GM12878 (cell line): ENCODE measurements at regions not wholly inside any gene's neighbourhood (a gene's known extent, or its start where the extent isn't known, plus 50 kb on each side); places are given as distances from the start of the nearest gene placed in this dataset.

Source experiments
- ATAC-seq: fragments of 200-7000 bp; cut with Tn5 transposase; 3 replicates; pipeline ENCODE4 v1.9.1; 2020; ENCODE audit warnings: mild to moderate bottlenecking, moderate library complexity
- BruUV-seq: library from RNA; stranded (reverse); fragments of 400-500 nt; replicated peaks from 2 replicates; lab custom pipeline; 2021; lab: Mats Ljungman, UMichigan
- CTCF ChIA-PET: fragments of 300-600 bp; sonication (Branson Sonifier 250); formaldehyde crosslinking; extraction: SDS; loops from one replicate; lab custom pipeline; 2021; ENCODE audit warnings: inconsistent platforms; lab: Yijun Ruan, JAX
- POLR2A ChIA-PET: fragments of 350-600 bp; formaldehyde crosslinking; extraction: SDS; loops from one replicate; lab custom pipeline; 2021; ENCODE audit warnings: inconsistent platforms; lab: Charles Lee
- RAD21 ChIA-PET: fragments of 300-600 bp; sonication (Branson Sonifier 250); formaldehyde crosslinking; loops from one replicate; lab custom pipeline; 2023; ENCODE audit warnings: antibody characterized with exemption; ENCODE audit not compliant: unreplicated experiment; lab: Charles Lee
- SMC1A ChIA-PET: fragments of 300-600 bp; sonication (Branson Sonifier 250); formaldehyde crosslinking; loops from one replicate; lab custom pipeline; 2023; ENCODE audit not compliant: unreplicated experiment, uncharacterized antibody; lab: Charles Lee
- DNase-seq: peaks from one replicate; pipeline ENCODE4 v3.0.0-alpha.2; 2011; ENCODE audit warnings: low read depth, low spot score
- FAIRE-seq: peaks from 3 replicates; lab custom pipeline; 2011; peaks lifted over from hg19 to GRCh38; lab: Jason Lieb, UNC
- H2AFZ ChIP-seq: 2 replicates; pipeline ENCODE4 v1.6.0; 2011; ENCODE audit warnings: low read depth, low read length, control low read depth; ENCODE audit not compliant: control insufficient read depth
- H3K27ac ChIP-seq: 2 replicates; pipeline ENCODE4 v1.5.1; 2011; ENCODE audit warnings: control low read depth; ENCODE audit not compliant: control insufficient read depth, insufficient read depth
- H3K27me3 ChIP-seq, 2 experiments: replicated peaks in 1 of 2; 2 replicates each; pipeline versions ENCODE4 v1.6.0 to v1.6.1; 2011; ENCODE audit warnings: low read length in 1 of 2; ENCODE audit not compliant: control insufficient read depth in 2 of 2, insufficient read depth in 2 of 2
- H3K36me3 ChIP-seq, 2 experiments: 2 replicates each; pipeline ENCODE4 v1.5.1; 2011; ENCODE audit warnings: low read length in 1 of 2; ENCODE audit not compliant: control insufficient read depth in 2 of 2, insufficient read depth in 2 of 2
- H3K4me1 ChIP-seq: 2 replicates; pipeline ENCODE4 v1.6.1; 2011; ENCODE audit warnings: mild to moderate bottlenecking, low read length, moderate library complexity, mixed read lengths; ENCODE audit not compliant: control insufficient read depth, insufficient read depth
- H3K4me2 ChIP-seq: 2 replicates; pipeline ENCODE4 v1.6.0; 2011; ENCODE audit warnings: control low read depth; ENCODE audit not compliant: control insufficient read depth, insufficient read depth
- H3K4me3 ChIP-seq: fragments of 200-600 bp; sonication (generic); 2 replicates; pipeline ENCODE4 v1.5.1; 2016
- H3K79me2 ChIP-seq: 2 replicates; pipeline ENCODE4 v1.6.0; 2011; ENCODE audit warnings: low read length; ENCODE audit not compliant: control insufficient read depth, insufficient read depth
- H3K9ac ChIP-seq: 2 replicates; pipeline ENCODE4 v1.8.0; 2011; ENCODE audit warnings: low read length, control low read depth, mixed read lengths; ENCODE audit not compliant: control insufficient read depth, insufficient read depth
- H3K9me3 ChIP-seq: replicated peaks from 3 replicates; pipeline ENCODE4 v1.5.1; 2011; ENCODE audit warnings: mild to moderate bottlenecking, low read length; ENCODE audit not compliant: control insufficient read depth, insufficient read depth
- H4K20me1 ChIP-seq: 2 replicates; pipeline ENCODE4 v1.6.0; 2011; ENCODE audit not compliant: control insufficient read depth, insufficient read depth
- BACH1 ChIP-seq: fragments of 450-650 bp; IDR thresholded peaks from 2 replicates; pipeline ENCODE4 v1.6.1; 2017; ENCODE audit warnings: mild to moderate bottlenecking, borderline replicate concordance
- BCL11A ChIP-seq: IDR thresholded peaks from 2 replicates; pipeline ENCODE4 v1.6.1; 2011; ENCODE audit warnings: low read depth, low read length
- E2F4 ChIP-seq: IDR thresholded peaks from 2 replicates; pipeline ENCODE4 v1.6.1; 2012; ENCODE audit warnings: low read depth, low read length, improper control_type of control experiment
- IKZF2 ChIP-seq, 2 experiments: fragments of 450-650 bp; IDR thresholded peaks; 2 replicates each; pipeline ENCODE4 v1.6.1; 2017; ENCODE audit warnings: mild to moderate bottlenecking in 2 of 2, moderate library complexity in 2 of 2
- RUNX3 ChIP-seq: IDR thresholded peaks from 2 replicates; pipeline ENCODE4 v1.6.1; 2012; ENCODE audit warnings: low read length, inconsistent platforms
- SIN3A ChIP-seq: IDR thresholded peaks from 2 replicates; pipeline ENCODE4 v1.6.1; 2012; ENCODE audit warnings: low read depth, low read length, improper control_type of control experiment
- TCF7 ChIP-seq: IDR thresholded peaks from 2 replicates; pipeline ENCODE4 v1.6.1; 2014; ENCODE audit warnings: antibody characterized with exemption, borderline replicate concordance
- WRNIP1 ChIP-seq: IDR thresholded peaks from 2 replicates; pipeline ENCODE4 v1.6.1; 2011; ENCODE audit warnings: low read depth, low read length, improper control_type of control experiment, borderline replicate concordance
- ZBTB33 ChIP-seq: fragments of 450-650 bp; IDR thresholded peaks from 2 replicates; pipeline ENCODE4 v1.6.1; 2017; ENCODE audit warnings: mild to moderate bottlenecking
- ZNF592 ChIP-seq: fragments of 450-650 bp; IDR thresholded peaks from 2 replicates; pipeline ENCODE4 v1.6.1; 2017; ENCODE audit warnings: mild to moderate bottlenecking, moderate library complexity
- WGBS: methylation state at CpG from one replicate; pipeline ENCODE4 v1.1.6; 2016; ENCODE audit warnings: low lambda C conversion rate; ENCODE audit not compliant: insufficient replicate concordance, insufficient coverage; ENCODE audit errors: missing lambda C conversion rate; 5-methylcytosine and 5-hydroxymethylcytosine counted together
- in situ Hi-C: fragments of 300-500 bp; cut with MboI; formaldehyde crosslinking; loops from 9 replicates; pipeline ENCODE4 v1.14.3; 2018; ENCODE audit warnings: mixed read lengths
- intact Hi-C: fragments of 100-400 bp; cut with micrococcal nuclease; formaldehyde crosslinking; loops from one replicate; pipeline ENCODE4 v1.14.2; 2022; ENCODE audit not compliant: unreplicated experiment

- Histone ChIP-seq H3K4me3 (no peak overlapping the region), H3K79me2 (no peaks in the 10 kb centered on the region), H3K4me2 (no peak overlapping the region), H3K4me1 (no peaks in the 10 kb centered on the region), H3K9me3 (no peaks in the 10 kb centered on the region), H3K9ac (no peak overlapping the region), H3K27me3 (no peaks in the 10 kb centered on the region), H4K20me1 (no peaks in the 10 kb centered on the region), H3K36me3 (no peaks in the 10 kb centered on the region), H3K27ac (no peak overlapping the region), H2AFZ (no peak overlapping the region)
- ChIA-PET POLR2A (no interaction called here), SMC1A (no interaction called here), RAD21 (no interaction called here), CTCF (interaction anchor here (0.9 kb wide), 1 partner anchor 141 kb away, joined by 3 read pairs; no protein-coding TSS in a partner anchor)
- WGBS = 30% methylated on average over 8 of the region's 8 CpGs
- BruUV-seq = no TSS peak
- FAIRE-seq (no peak), ATAC-seq (no peak), DNase-seq (no peak)
- TF ChIP-seq BACH1 = no peak
- in situ Hi-C loops (no loop called here), intact Hi-C loops (no loop called here)
Observed at GRCh38 chr11:28837599-28837998, 729.4 kb downstream of the METTL15 start.

- ChIA-PET CTCF (interaction anchor here (0.9 kb wide), 1 partner anchor 140 kb away, joined by 3 read pairs; no protein-coding TSS in a partner anchor), RAD21 (no interaction called here), POLR2A (no interaction called here), SMC1A (no interaction called here)
- ATAC-seq (no peak), DNase-seq (no peak), FAIRE-seq (no peak)
- Histone ChIP-seq H3K9me3 (no peaks in the 10 kb centered on the region), H3K4me2 (no peak overlapping the region), H3K9ac (no peak overlapping the region), H3K27me3 (no peaks in the 10 kb centered on the region), H4K20me1 (no peaks in the 10 kb centered on the region), H2AFZ (no peak overlapping the region), H3K36me3 (no peaks in the 10 kb centered on the region), H3K79me2 (no peaks in the 10 kb centered on the region), H3K4me3 (no peak overlapping the region), H3K4me1 (no peaks in the 10 kb centered on the region), H3K27ac (no peak overlapping the region)
- in situ Hi-C loops = no loop called here
- no TSS peak for BruUV-seq
- 9% methylated on average over 4 of the region's 4 CpGs for WGBS
- intact Hi-C loops = no loop called here
- TF ChIP-seq ZBTB33 (no peak), BACH1 (no peak), RUNX3 (no peak), WRNIP1 (no peak), IKZF2 (IDR thresholded peaks at IDR 0.05) (no peak), ZNF592 (no peak), SIN3A (no peak), BCL11A (no peak), E2F4 (no peak), TCF7 (no peak)
Observed at GRCh38 chr11:28836285-28837081, 728.3 kb downstream of the METTL15 start.
